Transverse colon (tissue), 4 donors: ENCODE measurements at regions not wholly inside any gene's neighbourhood (a gene's known extent, or its start where the extent isn't known, plus 50 kb on each side); places are given as distances from the start of the nearest gene placed in this dataset.

Experiments used
- DNase-seq: peaks from one replicate; pipeline ENCODE4 v3.0.0-alpha.2; 2019
- H3K27ac ChIP-seq, 4 donors: fragments of 200-600 bp; sonication (generic); 2 replicates each; pipeline ENCODE4 v1.5.1; 2016 to 2018; ENCODE audit warnings: inconsistent platforms in 4 of 4
- H3K27me3 ChIP-seq: fragments of 200-600 bp; sonication (generic); 2 replicates; pipeline ENCODE4 v1.5.1; 2017; ENCODE audit warnings: inconsistent platforms
- H3K36me3 ChIP-seq, 4 donors: fragments of 200-600 bp; sonication (generic); 2 replicates each; pipeline ENCODE4 v1.5.1; 2017 to 2019; ENCODE audit warnings: inconsistent platforms in 4 of 4
- H3K4me1 ChIP-seq, 4 donors: fragments of 200-600 bp; sonication (generic); 2 replicates each; pipeline ENCODE4 v1.5.1; 2017 to 2020; ENCODE audit warnings: inconsistent platforms in 4 of 4
- H3K4me3 ChIP-seq, 4 donors: fragments of 200-600 bp; sonication (generic); 1 replicate in 1 of 4; 2 replicates in 3 of 4; pipeline versions ENCODE4 v1.5.1 to v1.6.1; 2017 to 2019; ENCODE audit warnings: inconsistent platforms in 4 of 4
- H3K9me3 ChIP-seq, 2 donors: fragments of 200-600 bp; sonication (generic); 2 replicates each; pipeline ENCODE4 v1.5.1; 2017 to 2019; ENCODE audit warnings: inconsistent platforms in 2 of 2
- CTCF ChIP-seq, 5 experiments: fragments of 200-600 bp in 3 of 5; fragments of 450-650 bp in 2 of 5; sonication (generic) in 3 of 5; IDR thresholded peaks; 1 replicate in 2 of 5; 2 replicates in 3 of 5; pipeline ENCODE4 v1.5.1; 2016 to 2017; ENCODE audit warnings: antibody characterized with exemption in 5 of 5, inconsistent platforms in 3 of 5, mild to moderate bottlenecking in 2 of 5, moderate library complexity in 1 of 5
- EP300 ChIP-seq: sonication (generic); formaldehyde crosslinking; IDR thresholded peaks from one replicate; pipeline ENCODE4 v1.6.1; 2017; ENCODE audit warnings: antibody characterized with exemption, low read depth
- POLR2A ChIP-seq: fragments of 450-650 bp; IDR thresholded peaks from one replicate; pipeline ENCODE4 v1.6.1; 2016; ENCODE audit warnings: antibody characterized with exemption, mild to moderate bottlenecking, moderate library complexity
- POLR2AphosphoS5 ChIP-seq, 3 donors: sonication (generic); formaldehyde crosslinking; IDR thresholded peaks; one replicate each; pipeline ENCODE4 v1.6.1; 2016; ENCODE audit warnings: antibody characterized with exemption in 3 of 3
- WGBS, 2 donors: methylation state at CpG; one replicate each; pipeline ENCODE4 v1.1.5; 2018; ENCODE audit warnings: low coverage in 1 of 2; 5-methylcytosine and 5-hydroxymethylcytosine counted together
- in situ Hi-C, 4 donors: fragments of 200-750 bp; cut with MboI; loops; one replicate each; pipeline versions ENCODE4 v1.15.0 to v1.15.1; 2017; ENCODE audit warnings: low sequenced_read_pairs in 3 of 4, low pct_ligation_motif_present in 1 of 4, low pct_unique_long_range_greater_than_20kb in 1 of 4
- intact Hi-C: fragments of 100-400 bp; cut with DNase I; formaldehyde crosslinking; loops from one replicate; pipeline ENCODE4 v1.15.1; 2023; ENCODE audit warnings: low total_unique reads

- Histone ChIP-seq H3K27me3 (no peaks in the 10 kb centered on the region), H3K36me3 (no peaks in the 10 kb centered on the region), H3K4me3 (no peak overlapping the region), H3K4me1 (no peaks in the 10 kb centered on the region), H3K9me3 (no peaks in the 10 kb centered on the region), H3K27ac (no peak overlapping the region)
- intact Hi-C loops (no loop called here), in situ Hi-C loops (no loop called here)
- no peak for DNase-seq
- WGBS, 2 donors, result 14 to 17% methylated on average over 3 of the region's 3 CpGs
- no peak for TF ChIP-seq POLR2AphosphoS5 (IDR thresholded peaks at IDR 0.05)
- TF ChIP-seq POLR2A, result no peak
Measured at GRCh38 chr10:8323428-8324054, 269.1 kb downstream of the GATA3 start.

- H3K9me3 ChIP-seq, result no peaks in the 10 kb centered on the region
- intact Hi-C loops, result no loop called here
Measured at GRCh38 chr10:8325024-8325980, 270.8 kb downstream of the GATA3 start.

GRCh38 chr10:8326396-8327139 is 272.1 kb downstream of the GATA3 start:
- intact Hi-C loops, result no loop called here
- no peak for TF ChIP-seq CTCF (IDR thresholded peaks at IDR 0.05)
- no peak for TF ChIP-seq POLR2A
- no peak for TF ChIP-seq EP300
- TF ChIP-seq POLR2AphosphoS5 (IDR thresholded peaks at IDR 0.05), result no peak
- Histone ChIP-seq H3K4me1 (no peaks in the 10 kb centered on the region), H3K27ac (no peak overlapping the region), H3K27me3 (peaks cover 7% of the 10 kb centered on the region), H3K9me3 (no peaks in the 10 kb centered on the region), H3K36me3 (no peaks in the 10 kb centered on the region), H3K4me3 (no peak overlapping the region)
- DNase-seq, result no peak
- in situ Hi-C loops, result no loop called here
- 52 to 65% methylated on average over 18 of the region's 18 CpGs for WGBS, 2 donors

More at GRCh38 chr10:8325024-8325980, 270.8 kb downstream of the GATA3 start:
- no peaks in the 10 kb centered on the region for H3K4me1 ChIP-seq
- in situ Hi-C loops, result no loop called here
- TF ChIP-seq POLR2AphosphoS5 (IDR thresholded peaks at IDR 0.05), result no peak
- TF ChIP-seq POLR2A, result no peak
- TF ChIP-seq EP300, result no peak
- no peak for TF ChIP-seq CTCF (IDR thresholded peaks at IDR 0.05)
- DNase-seq, result no peak
- WGBS, 2 donors, result 61 to 75% methylated on average over 6 of the region's 6 CpGs
- no peaks in the 10 kb centered on the region for H3K27me3 ChIP-seq
- no peaks in the 10 kb centered on the region for H3K36me3 ChIP-seq
- no peak overlapping the region for H3K27ac ChIP-seq
- no peak overlapping the region for H3K4me3 ChIP-seq

GRCh38 chr10:8327140-8327423 is 272.6 kb downstream of the GATA3 start:
- peaks cover 7% of the 10 kb centered on the region for H3K27me3 ChIP-seq
- H3K4me1 ChIP-seq, result peaks cover 0 to under 1% (median 0%) of the 10 kb centered on the region in 4 donors
- no peak for TF ChIP-seq EP300
- no peak for TF ChIP-seq POLR2A
- TF ChIP-seq CTCF (IDR thresholded peaks at IDR 0.05), result no peak
- no peak for TF ChIP-seq POLR2AphosphoS5 (IDR thresholded peaks at IDR 0.05)
- H3K27ac ChIP-seq, result no peak overlapping the region
- H3K9me3 ChIP-seq, result no peaks in the 10 kb centered on the region
- in situ Hi-C loops, result no loop called here
- H3K4me3 ChIP-seq, result no peak overlapping the region
- intact Hi-C loops, result no loop called here
- no peaks in the 10 kb centered on the region for H3K36me3 ChIP-seq
- 16 to 36% methylated on average over 1 of the region's 1 CpG for WGBS, 2 donors
- no peak for DNase-seq
